ENCODE measurements at regions not wholly inside any gene's neighbourhood (a gene's known extent, or its start where the extent isn't known, plus 50 kb on each side); places are given as distances from the start of the nearest gene placed in this dataset.
"Not testable (repeated sequence)": the region's sequence is repeated elsewhere in the genome, so short reads cannot be mapped to it uniquely, and the experiment has no call there.

- DNase-seq: no peak
These were observed 171.5 kb downstream of the ALDH8A1 start for GRCh38 chr6:134778431-134778830.

- DNase-seq: no peak
These were observed 175.7 kb downstream of the ALDH8A1 start for GRCh38 chr6:134774201-134774638.

GRCh38 chr6:134772671-134773360 is 177.1 kb downstream of the ALDH8A1 start:
- DNase-seq: no peak

GRCh38 chr6:134768931-134769330 is 181.0 kb downstream of the ALDH8A1 start:
- no peak for DNase-seq

GRCh38 chr6:134766497-134766896 is 183.4 kb downstream of the ALDH8A1 start:
- DNase-seq: no peak

GRCh38 chr6:134764741-134765140 is 185.2 kb downstream of the ALDH8A1 start:
- DNase-seq: no peak

GRCh38 chr6:134763575-134763974 is 186.3 kb downstream of the ALDH8A1 start:
- DNase-seq: not testable (repeated sequence)

- DNase-seq: no peak
These were observed 191.3 kb downstream of the ALDH8A1 start for GRCh38 chr6:134758621-134759020.

- no peak for DNase-seq
These were observed 192.0 kb downstream of the ALDH8A1 start for GRCh38 chr6:134757911-134758361.

GRCh38 chr6:134756374-134757025 is 193.4 kb downstream of the ALDH8A1 start:
- DNase-seq: no peak

- DNase-seq: no peak
These were observed 195.7 kb downstream of the ALDH8A1 start for GRCh38 chr6:134754013-134754690.

- no peak for DNase-seq
These were observed 196.9 kb downstream of the ALDH8A1 start for GRCh38 chr6:134753001-134753400.

- no peak for DNase-seq
These were observed 197.5 kb downstream of the ALDH8A1 start for GRCh38 chr6:134752445-134752844.

GRCh38 chr6:134750669-134751068 is 199.2 kb downstream of the ALDH8A1 start:
- peak; percentile 13 for DNase-seq

- DNase-seq: no peak
These were observed 201.4 kb downstream of the ALDH8A1 start for GRCh38 chr6:134748484-134748883.

- not testable (repeated sequence) for DNase-seq
These were observed 202.7 kb downstream of the ALDH8A1 start for GRCh38 chr6:134747197-134747596.

GRCh38 chr6:134746140-134746539 is 203.8 kb downstream of the ALDH8A1 start:
- DNase-seq: no peak

- not testable (repeated sequence) for DNase-seq
These were observed 204.7 kb downstream of the ALDH8A1 start for GRCh38 chr6:134745192-134745591.

- DNase-seq: no peak
These were observed 205.6 kb downstream of the ALDH8A1 start for GRCh38 chr6:134744301-134744700.

- DNase-seq: no peak
These were observed 208.7 kb downstream of the ALDH8A1 start for GRCh38 chr6:134741200-134741536.

GRCh38 chr6:134740473-134741199 is 209.3 kb downstream of the ALDH8A1 start:
- no peak for DNase-seq

GRCh38 chr6:134740027-134740373 is 209.9 kb downstream of the ALDH8A1 start:
- no peak for DNase-seq

GRCh38 chr6:134739299-134740026 is 210.4 kb downstream of the ALDH8A1 start:
- DNase-seq: no peak
